HEK293T (cell line): ENCODE measurements at regions not wholly inside any gene's neighbourhood (a gene's known extent, or its start where the extent isn't known, plus 50 kb on each side); places are given as distances from the start of the nearest gene placed in this dataset.

Source experiments
- ARNT ChIP-seq: fragments of 450-650 bp; IDR thresholded peaks from 2 replicates; pipeline ENCODE4 v1.6.1; 2017; ENCODE audit warnings: mild to moderate bottlenecking
- BHLHE40 ChIP-seq: fragments of 450-650 bp; IDR thresholded peaks from 2 replicates; pipeline ENCODE4 v1.6.1; 2016; ENCODE audit warnings: mild to moderate bottlenecking, moderate library complexity, borderline replicate concordance
- ELF4 ChIP-seq: fragments of 450-650 bp; IDR thresholded peaks from 2 replicates; pipeline ENCODE4 v1.6.1; 2017; ENCODE audit warnings: antibody characterized with exemption
- FOXM1 ChIP-seq: fragments of 450-650 bp; IDR thresholded peaks from 2 replicates; pipeline ENCODE4 v1.6.1; 2017; ENCODE audit warnings: mild to moderate bottlenecking, borderline replicate concordance
- HDGF ChIP-seq: fragments of 450-650 bp; IDR thresholded peaks from 2 replicates; pipeline ENCODE4 v1.6.1; 2017; ENCODE audit warnings: antibody characterized with exemption, borderline replicate concordance
- LEF1 ChIP-seq: fragments of 450-650 bp; IDR thresholded peaks from 2 replicates; pipeline ENCODE4 v1.6.1; 2017; ENCODE audit warnings: mild to moderate bottlenecking, borderline replicate concordance
- NFRKB ChIP-seq: fragments of 450-650 bp; IDR thresholded peaks from 2 replicates; pipeline ENCODE4 v1.6.1; 2016; ENCODE audit warnings: mild to moderate bottlenecking, moderate library complexity
- SP1 ChIP-seq: fragments of 450-650 bp; IDR thresholded peaks from 2 replicates; pipeline ENCODE4 v1.6.1; 2017
- SUZ12 ChIP-seq: fragments of 450-650 bp; IDR thresholded peaks from 2 replicates; pipeline ENCODE4 v1.6.1; 2016; ENCODE audit warnings: mild to moderate bottlenecking
- ZNF384 ChIP-seq: fragments of 450-650 bp; IDR thresholded peaks from 2 replicates; pipeline ENCODE4 v1.6.1; 2016
- TF ChIP-seq, protein P1 (sequence below): fragments of 450-650 bp; IDR thresholded peaks from 2 replicates; pipeline ENCODE4 v1.6.1; 2016

DNA sequence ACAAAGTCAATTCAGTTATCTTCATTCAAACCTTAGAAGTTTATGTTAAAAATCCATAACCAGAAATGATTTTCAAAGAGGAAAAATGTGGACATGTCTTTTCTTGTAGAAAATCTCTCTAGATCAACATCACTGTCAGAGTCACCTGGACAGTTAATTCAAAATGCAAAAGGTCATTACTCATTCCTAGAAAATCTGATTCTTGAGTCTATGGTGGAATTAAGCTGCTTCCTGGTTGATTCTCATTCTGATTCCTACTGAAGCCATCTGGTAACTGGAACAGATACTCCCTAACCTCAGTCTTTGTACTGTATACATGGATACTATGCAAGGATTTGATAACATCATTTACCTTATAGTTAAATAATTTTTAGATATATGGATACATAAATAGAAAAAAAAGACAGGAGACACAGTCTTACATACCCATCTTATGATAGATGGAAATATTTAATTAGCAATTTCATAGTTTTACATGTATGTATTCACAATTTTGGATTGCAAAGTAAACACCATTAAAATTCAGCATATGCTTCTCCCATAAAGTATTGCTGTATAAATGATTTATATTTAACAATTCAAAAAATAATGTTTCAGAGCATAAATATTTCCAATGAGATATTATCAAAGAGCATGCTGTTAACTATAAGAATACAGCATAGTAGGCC is 693.2 kb upstream of the CCDC54 start:
- TF ChIP-seq ELF4 (no peak), SUZ12 (no peak), NFRKB (no peak), HDGF (no peak), SP1 (no peak), FOXM1 (no peak), ARNT (no peak), BHLHE40 (no peak), LEF1 (no peak), ZNF384 (no peak)
- TF ChIP-seq, protein P1, sequence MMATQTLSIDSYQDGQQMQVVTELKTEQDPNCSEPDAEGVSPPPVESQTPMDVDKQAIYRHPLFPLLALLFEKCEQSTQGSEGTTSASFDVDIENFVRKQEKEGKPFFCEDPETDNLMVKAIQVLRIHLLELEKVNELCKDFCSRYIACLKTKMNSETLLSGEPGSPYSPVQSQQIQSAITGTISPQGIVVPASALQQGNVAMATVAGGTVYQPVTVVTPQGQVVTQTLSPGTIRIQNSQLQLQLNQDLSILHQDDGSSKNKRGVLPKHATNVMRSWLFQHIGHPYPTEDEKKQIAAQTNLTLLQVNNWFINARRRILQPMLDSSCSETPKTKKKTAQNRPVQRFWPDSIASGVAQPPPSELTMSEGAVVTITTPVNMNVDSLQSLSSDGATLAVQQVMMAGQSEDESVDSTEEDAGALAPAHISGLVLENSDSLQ = no peak
